A673 (cell line): ENCODE measurements at regions not wholly inside any gene's neighbourhood (a gene's known extent, or its start where the extent isn't known, plus 50 kb on each side); places are given as distances from the start of the nearest gene placed in this dataset.

Experiments
- EZH2 ChIP-seq: fragments of 200-600 bp; sonication (generic); IDR thresholded peaks from 2 replicates; pipeline ENCODE4 v1.6.1; 2017; ENCODE audit warnings: borderline replicate concordance, low read depth, mild to moderate bottlenecking, mixed read lengths, antibody characterized with exemption, low read length; ENCODE audit not compliant: poor library complexity, severe bottlenecking
- TF ChIP-seq, protein P1 (sequence below): fragments of 300-800, 200-600 bp; sonication (generic); conservative IDR thresholded peaks from 2 replicates; pipeline ENCODE4 v1.5.1; 2017; ENCODE audit warnings: low read depth, mild to moderate bottlenecking, antibody characterized with exemption, low read length, moderate library complexity, mixed read lengths

DNA sequence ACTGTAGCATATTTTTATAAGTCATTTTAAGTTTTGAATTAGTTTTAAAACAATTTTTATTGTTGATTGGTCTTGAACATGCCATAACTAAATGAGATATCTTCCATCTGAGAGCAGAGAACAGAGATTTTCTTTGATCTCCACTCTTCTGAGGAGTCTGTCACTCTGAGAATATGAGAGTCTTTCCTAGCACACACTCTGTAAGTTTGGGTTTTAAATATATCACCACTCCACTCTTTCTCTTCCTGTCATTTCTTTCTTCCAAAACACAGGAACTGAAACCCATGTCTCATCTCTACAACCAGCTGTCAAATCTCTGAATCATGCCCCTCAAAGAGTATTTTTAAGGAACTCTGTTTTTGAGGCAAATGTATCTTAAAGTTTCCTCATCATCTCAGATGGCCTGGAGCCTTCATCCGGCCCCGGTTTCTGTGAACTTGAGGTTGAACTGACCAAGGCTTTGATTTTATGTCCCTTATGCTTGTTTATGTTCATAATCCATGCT is 698.2 kb upstream of the SGCG start:
- TF ChIP-seq, protein P1, sequence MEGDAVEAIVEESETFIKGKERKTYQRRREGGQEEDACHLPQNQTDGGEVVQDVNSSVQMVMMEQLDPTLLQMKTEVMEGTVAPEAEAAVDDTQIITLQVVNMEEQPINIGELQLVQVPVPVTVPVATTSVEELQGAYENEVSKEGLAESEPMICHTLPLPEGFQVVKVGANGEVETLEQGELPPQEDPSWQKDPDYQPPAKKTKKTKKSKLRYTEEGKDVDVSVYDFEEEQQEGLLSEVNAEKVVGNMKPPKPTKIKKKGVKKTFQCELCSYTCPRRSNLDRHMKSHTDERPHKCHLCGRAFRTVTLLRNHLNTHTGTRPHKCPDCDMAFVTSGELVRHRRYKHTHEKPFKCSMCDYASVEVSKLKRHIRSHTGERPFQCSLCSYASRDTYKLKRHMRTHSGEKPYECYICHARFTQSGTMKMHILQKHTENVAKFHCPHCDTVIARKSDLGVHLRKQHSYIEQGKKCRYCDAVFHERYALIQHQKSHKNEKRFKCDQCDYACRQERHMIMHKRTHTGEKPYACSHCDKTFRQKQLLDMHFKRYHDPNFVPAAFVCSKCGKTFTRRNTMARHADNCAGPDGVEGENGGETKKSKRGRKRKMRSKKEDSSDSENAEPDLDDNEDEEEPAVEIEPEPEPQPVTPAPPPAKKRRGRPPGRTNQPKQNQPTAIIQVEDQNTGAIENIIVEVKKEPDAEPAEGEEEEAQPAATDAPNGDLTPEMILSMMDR, result no peak
- no peak for TF ChIP-seq EZH2
